ENCODE measurements at regions not wholly inside any gene's neighbourhood (a gene's known extent, or its start where the extent isn't known, plus 50 kb on each side); places are given as distances from the start of the nearest gene placed in this dataset.

DNA sequence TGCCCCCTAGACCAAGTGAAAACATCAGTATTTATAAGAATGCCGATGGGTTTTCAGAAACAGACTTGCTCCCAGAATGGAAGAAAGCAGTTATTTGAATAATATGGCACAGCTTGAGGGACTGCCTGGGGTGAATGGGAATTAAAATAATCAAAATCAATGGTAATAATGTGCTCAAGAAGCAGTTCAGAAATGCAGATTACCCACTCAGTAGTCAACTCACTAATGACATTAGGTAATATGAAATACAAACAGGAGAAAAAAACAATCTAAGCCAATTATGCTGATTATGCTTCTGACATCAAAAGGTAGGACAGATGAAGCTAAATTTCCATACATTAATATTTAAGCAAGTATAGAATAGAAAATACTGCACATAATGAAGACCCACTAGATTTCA is 179.3 kb downstream of the ENC1 start:
- no peak overlapping the region for H3K4me3 Mint-ChIP-seq (ENCODE audit: low read depth)
- H3K4me1 Mint-ChIP-seq (ENCODE audit: low read depth): peaks cover 1% of the 10 kb centered on the region
- no peaks in the 10 kb centered on the region for H3K27me3 Mint-ChIP-seq
- H3K36me3 Mint-ChIP-seq (ENCODE audit: insufficient read depth): no peaks in the 10 kb centered on the region
- TF ChIP-seq, protein P1, sequence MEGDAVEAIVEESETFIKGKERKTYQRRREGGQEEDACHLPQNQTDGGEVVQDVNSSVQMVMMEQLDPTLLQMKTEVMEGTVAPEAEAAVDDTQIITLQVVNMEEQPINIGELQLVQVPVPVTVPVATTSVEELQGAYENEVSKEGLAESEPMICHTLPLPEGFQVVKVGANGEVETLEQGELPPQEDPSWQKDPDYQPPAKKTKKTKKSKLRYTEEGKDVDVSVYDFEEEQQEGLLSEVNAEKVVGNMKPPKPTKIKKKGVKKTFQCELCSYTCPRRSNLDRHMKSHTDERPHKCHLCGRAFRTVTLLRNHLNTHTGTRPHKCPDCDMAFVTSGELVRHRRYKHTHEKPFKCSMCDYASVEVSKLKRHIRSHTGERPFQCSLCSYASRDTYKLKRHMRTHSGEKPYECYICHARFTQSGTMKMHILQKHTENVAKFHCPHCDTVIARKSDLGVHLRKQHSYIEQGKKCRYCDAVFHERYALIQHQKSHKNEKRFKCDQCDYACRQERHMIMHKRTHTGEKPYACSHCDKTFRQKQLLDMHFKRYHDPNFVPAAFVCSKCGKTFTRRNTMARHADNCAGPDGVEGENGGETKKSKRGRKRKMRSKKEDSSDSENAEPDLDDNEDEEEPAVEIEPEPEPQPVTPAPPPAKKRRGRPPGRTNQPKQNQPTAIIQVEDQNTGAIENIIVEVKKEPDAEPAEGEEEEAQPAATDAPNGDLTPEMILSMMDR (IDR thresholded peaks at IDR 0.05; ENCODE audit: unreplicated experiment): no peak
- H3K27ac Mint-ChIP-seq: no peak overlapping the region
- no peaks in the 10 kb centered on the region for H3K9me3 Mint-ChIP-seq (ENCODE audit: low read depth)
- DNase-seq (ENCODE audit: low spot score, unreplicated experiment): no peak

DNA sequence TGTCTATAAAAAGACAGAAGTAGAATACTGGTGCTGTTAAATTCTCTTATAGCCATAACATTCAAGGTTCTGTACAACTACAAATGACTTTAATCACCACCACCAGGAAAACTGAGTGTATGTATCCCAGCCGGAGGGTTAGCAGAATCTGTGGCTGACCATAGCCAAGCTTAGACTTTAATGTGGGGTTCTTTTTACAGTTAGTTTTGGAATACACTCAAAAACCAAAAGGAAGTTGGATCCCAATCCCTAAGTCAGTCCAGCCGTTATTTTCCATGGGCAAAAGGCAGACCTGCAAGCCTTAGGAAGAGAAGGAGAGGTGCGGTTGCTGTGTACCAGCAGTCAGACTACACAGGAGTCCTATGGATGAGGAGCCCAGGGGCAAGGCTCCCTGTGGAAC is 179.8 kb downstream of the ENC1 start:
- H3K27ac Mint-ChIP-seq: no peak overlapping the region
- H3K27me3 Mint-ChIP-seq: no peaks in the 10 kb centered on the region
- no peak overlapping the region for H3K4me3 Mint-ChIP-seq (ENCODE audit: low read depth)
- H3K4me1 Mint-ChIP-seq (ENCODE audit: low read depth): peaks cover under 1% of the 10 kb centered on the region
- TF ChIP-seq, protein P1 (IDR thresholded peaks at IDR 0.05; ENCODE audit: unreplicated experiment): no peak
- H3K9me3 Mint-ChIP-seq (ENCODE audit: low read depth): no peaks in the 10 kb centered on the region
- no peaks in the 10 kb centered on the region for H3K36me3 Mint-ChIP-seq (ENCODE audit: insufficient read depth)
- no peak for DNase-seq (ENCODE audit: low spot score, unreplicated experiment)

DNA sequence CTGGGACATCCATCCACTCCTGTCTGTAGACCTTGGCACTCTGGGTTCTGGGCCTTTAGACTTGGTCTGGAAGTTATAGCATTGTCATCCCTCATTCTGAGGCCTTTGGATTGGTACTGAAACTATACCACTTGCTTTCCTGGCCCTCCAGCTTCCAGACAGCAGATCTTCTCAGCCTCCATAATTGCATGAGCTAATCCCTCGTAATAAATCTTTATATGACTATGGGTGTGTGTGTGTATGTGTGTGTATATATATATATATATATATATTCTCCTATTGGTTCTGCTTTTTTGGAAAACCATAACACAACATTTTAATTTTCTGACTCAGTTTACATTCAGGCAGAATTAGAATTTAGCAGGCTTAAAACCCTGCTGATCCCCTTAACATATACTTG is 180.5 kb downstream of the ENC1 start:
- Mint-ChIP-seq H3K4me1 (ENCODE audit: low read depth) (no peaks in the 10 kb centered on the region), H3K27ac (no peak overlapping the region), H3K4me3 (ENCODE audit: low read depth) (no peak overlapping the region), H3K27me3 (no peaks in the 10 kb centered on the region), H3K9me3 (ENCODE audit: low read depth) (no peaks in the 10 kb centered on the region), H3K36me3 (ENCODE audit: insufficient read depth) (no peaks in the 10 kb centered on the region)
- DNase-seq (ENCODE audit: low spot score, unreplicated experiment): no peak
- TF ChIP-seq, protein P1 (IDR thresholded peaks at IDR 0.05; ENCODE audit: unreplicated experiment): no peak

DNA sequence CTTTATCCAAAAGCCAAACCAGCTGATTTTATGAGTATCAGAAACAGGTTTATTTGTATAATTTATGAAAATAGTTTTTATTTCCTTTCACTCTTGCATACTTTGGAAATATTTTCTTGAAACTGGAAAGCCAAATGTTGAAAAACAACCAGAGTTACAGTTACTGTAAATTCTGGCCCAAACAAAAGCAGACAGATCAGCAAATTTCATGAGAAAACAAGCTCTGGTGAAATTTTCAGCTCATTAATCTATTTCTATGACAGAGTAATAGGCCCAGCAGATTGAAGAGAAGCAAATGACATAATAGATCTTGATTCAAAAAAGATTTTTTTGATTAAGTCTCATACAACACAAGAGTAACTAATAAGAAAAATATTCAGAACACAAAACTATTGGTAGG is 182.7 kb downstream of the ENC1 start:
- no peaks in the 10 kb centered on the region for H3K27me3 Mint-ChIP-seq
- no peak overlapping the region for H3K27ac Mint-ChIP-seq
- no peaks in the 10 kb centered on the region for H3K9me3 Mint-ChIP-seq (ENCODE audit: low read depth)
- no peaks in the 10 kb centered on the region for H3K4me1 Mint-ChIP-seq (ENCODE audit: low read depth)
- TF ChIP-seq, protein P1 (IDR thresholded peaks at IDR 0.05; ENCODE audit: unreplicated experiment): no peak
- no peaks in the 10 kb centered on the region for H3K36me3 Mint-ChIP-seq (ENCODE audit: insufficient read depth)
- no peak overlapping the region for H3K4me3 Mint-ChIP-seq (ENCODE audit: low read depth)
- no peak for DNase-seq (ENCODE audit: low spot score, unreplicated experiment)

DNA sequence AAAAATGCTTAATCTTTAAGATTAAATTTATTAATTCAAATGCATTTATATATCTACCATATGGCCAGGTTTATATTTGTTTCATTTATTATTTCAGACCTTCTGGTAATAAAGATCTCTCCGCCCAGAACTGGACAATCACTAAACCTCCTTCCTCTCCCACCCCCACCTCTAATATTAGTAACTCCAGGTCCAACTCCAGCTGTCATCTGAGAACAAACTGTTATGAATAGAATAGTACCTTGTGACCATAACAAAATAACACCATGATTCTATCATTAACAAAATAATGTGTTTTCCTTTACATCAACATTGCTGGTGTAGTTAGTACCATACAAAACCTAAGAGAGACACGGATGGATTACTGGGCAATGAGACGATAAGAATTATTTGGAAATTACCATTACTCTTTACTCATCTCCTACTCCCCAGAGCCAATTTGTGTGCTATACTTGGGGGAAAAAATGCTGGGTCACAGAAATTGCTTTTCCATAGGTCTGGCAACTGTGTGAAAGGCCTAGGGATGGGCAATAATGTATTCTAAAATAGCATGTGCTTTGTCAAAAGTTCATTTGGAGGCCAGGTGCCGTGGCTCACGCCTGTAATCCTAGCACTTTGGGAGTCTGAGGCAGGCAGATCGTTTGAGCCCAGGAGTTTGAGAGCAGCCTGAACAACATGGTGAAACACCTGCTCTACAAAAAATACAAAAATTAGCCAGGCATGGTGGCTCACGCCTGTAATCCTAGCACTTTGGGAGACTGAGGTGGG is 186.1 kb downstream of the ENC1 start:
- no peak overlapping the region for H3K4me3 Mint-ChIP-seq (ENCODE audit: low read depth)
- H3K4me1 Mint-ChIP-seq (ENCODE audit: low read depth): no peaks in the 10 kb centered on the region
- no peak for DNase-seq (ENCODE audit: low spot score, unreplicated experiment)
- H3K27ac Mint-ChIP-seq: no peak overlapping the region
- H3K27me3 Mint-ChIP-seq: no peaks in the 10 kb centered on the region
- TF ChIP-seq, protein P1 (IDR thresholded peaks at IDR 0.05; ENCODE audit: unreplicated experiment): no peak
- no peaks in the 10 kb centered on the region for H3K9me3 Mint-ChIP-seq (ENCODE audit: low read depth)
- no peaks in the 10 kb centered on the region for H3K36me3 Mint-ChIP-seq (ENCODE audit: insufficient read depth)
